Esophagus muscularis mucosa (tissue), 3 donors: ENCODE measurements at regions not wholly inside any gene's neighbourhood (a gene's known extent, or its start where the extent isn't known, plus 50 kb on each side); places are given as distances from the start of the nearest gene placed in this dataset.

Source experiments
- POLR2A ChIP-seq: fragments of 450-650 bp; IDR thresholded peaks from one replicate; pipeline ENCODE4 v1.6.1; 2017; ENCODE audit warnings: antibody characterized with exemption, moderate library complexity, mild to moderate bottlenecking, low read depth
- TF ChIP-seq, protein P1 (sequence below), 3 experiments: fragments of 200-600 bp in 2 of 3; fragments of 450-650 bp in 1 of 3; sonication (generic) in 2 of 3; IDR thresholded peaks; one replicate each; pipeline ENCODE4 v1.5.1; 2017 to 2019; ENCODE audit warnings: antibody characterized with exemption in 3 of 3, mild to moderate bottlenecking in 2 of 3, moderate library complexity in 1 of 3

DNA sequence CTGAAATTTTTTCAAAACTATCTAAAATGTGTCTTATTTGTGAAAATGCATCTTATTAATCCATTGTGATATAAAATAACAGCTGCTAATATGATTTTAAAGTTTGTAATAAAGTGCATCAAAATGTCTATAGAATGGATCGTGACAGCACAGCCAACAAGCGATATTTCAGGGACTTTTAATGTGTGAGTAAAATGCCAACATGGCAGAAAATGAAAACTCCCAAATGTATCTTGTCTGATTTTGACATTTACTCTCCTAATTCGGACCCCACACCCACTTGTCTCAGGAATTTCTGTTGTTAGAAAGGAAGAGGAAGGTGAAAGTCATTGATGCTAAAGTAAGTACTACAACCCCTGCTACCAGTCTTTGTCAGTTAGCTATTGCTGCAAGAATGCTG is 273.9 kb downstream of the SATB1 start:
- no peak for TF ChIP-seq POLR2A
- TF ChIP-seq, protein P1, sequence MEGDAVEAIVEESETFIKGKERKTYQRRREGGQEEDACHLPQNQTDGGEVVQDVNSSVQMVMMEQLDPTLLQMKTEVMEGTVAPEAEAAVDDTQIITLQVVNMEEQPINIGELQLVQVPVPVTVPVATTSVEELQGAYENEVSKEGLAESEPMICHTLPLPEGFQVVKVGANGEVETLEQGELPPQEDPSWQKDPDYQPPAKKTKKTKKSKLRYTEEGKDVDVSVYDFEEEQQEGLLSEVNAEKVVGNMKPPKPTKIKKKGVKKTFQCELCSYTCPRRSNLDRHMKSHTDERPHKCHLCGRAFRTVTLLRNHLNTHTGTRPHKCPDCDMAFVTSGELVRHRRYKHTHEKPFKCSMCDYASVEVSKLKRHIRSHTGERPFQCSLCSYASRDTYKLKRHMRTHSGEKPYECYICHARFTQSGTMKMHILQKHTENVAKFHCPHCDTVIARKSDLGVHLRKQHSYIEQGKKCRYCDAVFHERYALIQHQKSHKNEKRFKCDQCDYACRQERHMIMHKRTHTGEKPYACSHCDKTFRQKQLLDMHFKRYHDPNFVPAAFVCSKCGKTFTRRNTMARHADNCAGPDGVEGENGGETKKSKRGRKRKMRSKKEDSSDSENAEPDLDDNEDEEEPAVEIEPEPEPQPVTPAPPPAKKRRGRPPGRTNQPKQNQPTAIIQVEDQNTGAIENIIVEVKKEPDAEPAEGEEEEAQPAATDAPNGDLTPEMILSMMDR (IDR thresholded peaks at IDR 0.05) = no peak
